ENCODE measurements at regions not wholly inside any gene's neighbourhood (a gene's known extent, or its start where the extent isn't known, plus 50 kb on each side); places are given as distances from the start of the nearest gene placed in this dataset.

- in situ Hi-C loops (cut with MboI; ENCODE audit: low sequenced_read_pairs, unreplicated experiment) = loop anchor here (25.0 kb wide), 1 partner anchor 409 kb away; no protein-coding TSS in a partner anchor
- no peak for DNase-seq (ENCODE audit: low spot score)
- TF ChIP-seq, protein P1, sequence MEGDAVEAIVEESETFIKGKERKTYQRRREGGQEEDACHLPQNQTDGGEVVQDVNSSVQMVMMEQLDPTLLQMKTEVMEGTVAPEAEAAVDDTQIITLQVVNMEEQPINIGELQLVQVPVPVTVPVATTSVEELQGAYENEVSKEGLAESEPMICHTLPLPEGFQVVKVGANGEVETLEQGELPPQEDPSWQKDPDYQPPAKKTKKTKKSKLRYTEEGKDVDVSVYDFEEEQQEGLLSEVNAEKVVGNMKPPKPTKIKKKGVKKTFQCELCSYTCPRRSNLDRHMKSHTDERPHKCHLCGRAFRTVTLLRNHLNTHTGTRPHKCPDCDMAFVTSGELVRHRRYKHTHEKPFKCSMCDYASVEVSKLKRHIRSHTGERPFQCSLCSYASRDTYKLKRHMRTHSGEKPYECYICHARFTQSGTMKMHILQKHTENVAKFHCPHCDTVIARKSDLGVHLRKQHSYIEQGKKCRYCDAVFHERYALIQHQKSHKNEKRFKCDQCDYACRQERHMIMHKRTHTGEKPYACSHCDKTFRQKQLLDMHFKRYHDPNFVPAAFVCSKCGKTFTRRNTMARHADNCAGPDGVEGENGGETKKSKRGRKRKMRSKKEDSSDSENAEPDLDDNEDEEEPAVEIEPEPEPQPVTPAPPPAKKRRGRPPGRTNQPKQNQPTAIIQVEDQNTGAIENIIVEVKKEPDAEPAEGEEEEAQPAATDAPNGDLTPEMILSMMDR (IDR thresholded peaks at IDR 0.05; ENCODE audit: borderline replicate concordance, control extremely low read depth, extremely low read depth, insufficient read depth, missing control alignments) = no peak
Measured at GRCh38 chr1:98471633-98472032, 189.9 kb upstream of the SNX7 start.

GRCh38 chr1:98468111-98468717, 193.3 kb upstream of the SNX7 start:
- in situ Hi-C loops (cut with MboI; ENCODE audit: low sequenced_read_pairs, unreplicated experiment) = loop anchor here (25.0 kb wide), 1 partner anchor 406 kb away; no protein-coding TSS in a partner anchor
- peak; percentile 0 for DNase-seq (ENCODE audit: low spot score)
- TF ChIP-seq, protein P1 (IDR thresholded peaks at IDR 0.05; ENCODE audit: borderline replicate concordance, control extremely low read depth, extremely low read depth, insufficient read depth, missing control alignments) = peak; percentile 23

DNA sequence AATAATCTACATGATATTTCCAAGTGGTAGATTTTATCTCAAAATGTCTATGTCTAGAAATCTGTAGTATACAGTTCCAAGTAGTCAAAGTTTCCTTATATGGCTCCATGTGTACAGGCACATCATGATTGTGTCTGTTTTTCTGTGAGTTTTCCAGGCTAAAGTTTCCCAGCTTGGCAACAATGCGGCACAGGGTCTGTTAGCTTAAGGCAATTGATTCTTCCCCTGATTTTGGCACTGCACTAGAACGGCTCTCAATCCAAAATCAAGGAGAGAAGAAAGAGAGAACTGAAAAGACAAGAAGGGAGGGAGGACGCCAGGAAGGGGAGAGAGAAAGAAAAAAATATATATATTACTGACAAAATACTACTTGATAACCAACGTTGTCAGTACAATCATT, 193.9 kb upstream of the SNX7 start:
- in situ Hi-C loops (cut with MboI; ENCODE audit: low sequenced_read_pairs, unreplicated experiment) = loop anchor here (25.0 kb wide), 1 partner anchor 405 kb away; no protein-coding TSS in a partner anchor
- TF ChIP-seq, protein P1 (IDR thresholded peaks at IDR 0.05; ENCODE audit: borderline replicate concordance, control extremely low read depth, extremely low read depth, insufficient read depth, missing control alignments) = no peak
- no peak for DNase-seq (ENCODE audit: low spot score)

GRCh38 chr1:98467122-98467521, 194.4 kb upstream of the SNX7 start:
- DNase-seq (ENCODE audit: low spot score) = no peak
- in situ Hi-C loops (cut with MboI; ENCODE audit: low sequenced_read_pairs, unreplicated experiment) = loop anchor here (25.0 kb wide), 1 partner anchor 405 kb away; no protein-coding TSS in a partner anchor
- TF ChIP-seq, protein P1 (IDR thresholded peaks at IDR 0.05; ENCODE audit: borderline replicate concordance, control extremely low read depth, extremely low read depth, insufficient read depth, missing control alignments) = no peak

- in situ Hi-C loops (cut with MboI; ENCODE audit: low sequenced_read_pairs, unreplicated experiment) = loop anchor here (25.0 kb wide), 1 partner anchor 400 kb away; no protein-coding TSS in a partner anchor
- TF ChIP-seq, protein P1 (IDR thresholded peaks at IDR 0.05; ENCODE audit: borderline replicate concordance, control extremely low read depth, extremely low read depth, insufficient read depth, missing control alignments) = no peak
Measured at GRCh38 chr1:98461873-98462385, 199.6 kb upstream of the SNX7 start.

GRCh38 chr1:98460136-98460535, 201.4 kb upstream of the SNX7 start:
- DNase-seq (ENCODE audit: low spot score) = no peak
- TF ChIP-seq, protein P1 (IDR thresholded peaks at IDR 0.05; ENCODE audit: borderline replicate concordance, control extremely low read depth, extremely low read depth, insufficient read depth, missing control alignments) = no peak
- in situ Hi-C loops (cut with MboI; ENCODE audit: low sequenced_read_pairs, unreplicated experiment) = loop anchor here (25.0 kb wide), 1 partner anchor 398 kb away; no protein-coding TSS in a partner anchor

More at GRCh38 chr1:98461873-98462385, 199.6 kb upstream of the SNX7 start:
- DNase-seq (ENCODE audit: low spot score) = no peak

Data from GM13976 (cell line).